ENCODE measurements at regions not wholly inside any gene's neighbourhood (a gene's known extent, or its start where the extent isn't known, plus 50 kb on each side); places are given as distances from the start of the nearest gene placed in this dataset.

DNA sequence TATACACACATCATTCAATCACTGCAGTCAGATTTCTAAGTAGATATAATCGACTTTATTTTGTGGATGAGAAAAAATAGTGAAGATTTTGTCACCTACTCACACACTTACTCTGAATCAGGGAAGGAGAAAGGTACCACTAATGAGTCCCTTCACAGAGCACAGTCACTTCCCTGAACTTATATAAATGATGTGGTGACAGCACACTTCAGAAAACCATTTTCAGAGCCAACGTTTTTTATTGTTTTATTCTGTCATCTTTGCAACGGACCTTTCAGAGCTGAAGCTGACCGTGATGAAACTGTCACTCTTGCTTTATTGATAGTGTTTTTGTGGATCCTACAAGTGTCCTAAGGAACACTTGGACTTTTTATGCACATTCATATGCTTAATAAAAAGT lies 956.6 kb downstream of the SQOR start:
- DNase-seq (ENCODE audit: low read depth), result no peak
- TF ChIP-seq, protein P1, sequence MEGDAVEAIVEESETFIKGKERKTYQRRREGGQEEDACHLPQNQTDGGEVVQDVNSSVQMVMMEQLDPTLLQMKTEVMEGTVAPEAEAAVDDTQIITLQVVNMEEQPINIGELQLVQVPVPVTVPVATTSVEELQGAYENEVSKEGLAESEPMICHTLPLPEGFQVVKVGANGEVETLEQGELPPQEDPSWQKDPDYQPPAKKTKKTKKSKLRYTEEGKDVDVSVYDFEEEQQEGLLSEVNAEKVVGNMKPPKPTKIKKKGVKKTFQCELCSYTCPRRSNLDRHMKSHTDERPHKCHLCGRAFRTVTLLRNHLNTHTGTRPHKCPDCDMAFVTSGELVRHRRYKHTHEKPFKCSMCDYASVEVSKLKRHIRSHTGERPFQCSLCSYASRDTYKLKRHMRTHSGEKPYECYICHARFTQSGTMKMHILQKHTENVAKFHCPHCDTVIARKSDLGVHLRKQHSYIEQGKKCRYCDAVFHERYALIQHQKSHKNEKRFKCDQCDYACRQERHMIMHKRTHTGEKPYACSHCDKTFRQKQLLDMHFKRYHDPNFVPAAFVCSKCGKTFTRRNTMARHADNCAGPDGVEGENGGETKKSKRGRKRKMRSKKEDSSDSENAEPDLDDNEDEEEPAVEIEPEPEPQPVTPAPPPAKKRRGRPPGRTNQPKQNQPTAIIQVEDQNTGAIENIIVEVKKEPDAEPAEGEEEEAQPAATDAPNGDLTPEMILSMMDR (conservative IDR thresholded peaks at IDR 0.05; ENCODE audit: low read length), result no peak
- H3K4me3 ChIP-seq (ENCODE audit: low read length), result no peak overlapping the region

DNA sequence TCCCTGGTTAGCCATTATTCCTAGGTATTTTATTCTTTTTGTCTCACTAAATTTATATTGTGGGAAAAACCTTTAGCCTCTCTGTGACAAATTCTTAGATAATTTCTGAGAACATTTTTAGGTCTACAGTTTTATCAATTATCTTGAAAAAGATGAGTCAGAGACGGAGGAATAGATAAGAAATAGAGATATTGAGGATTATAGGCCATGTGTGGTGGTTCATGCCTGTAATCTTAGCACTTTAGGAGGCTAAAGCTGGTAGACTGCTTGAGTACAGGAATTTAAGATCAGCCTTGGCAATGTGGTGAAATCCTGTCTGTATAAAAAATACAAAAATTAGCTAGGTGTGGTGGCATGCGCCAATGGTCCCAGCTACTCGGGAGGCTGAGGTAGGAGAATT lies 960.2 kb downstream of the SQOR start:
- H3K4me3 ChIP-seq (ENCODE audit: low read length), result no peak overlapping the region
- TF ChIP-seq, protein P1 (conservative IDR thresholded peaks at IDR 0.05; ENCODE audit: low read length), result no peak
- no peak for DNase-seq (ENCODE audit: low read depth)

GRCh38 chr15:46607077-46607476 lies 972.2 kb downstream of the SQOR start:
- no peak overlapping the region for H3K4me3 ChIP-seq (ENCODE audit: low read length)
- TF ChIP-seq, protein P1 (conservative IDR thresholded peaks at IDR 0.05; ENCODE audit: low read length), result no peak
- DNase-seq (ENCODE audit: low read depth), result no peak

- TF ChIP-seq, protein P1 (conservative IDR thresholded peaks at IDR 0.05; ENCODE audit: low read length), result no peak
- H3K4me3 ChIP-seq (ENCODE audit: low read length), result no peak overlapping the region
- no peak for DNase-seq (ENCODE audit: low read depth)
Observed at GRCh38 chr15:46616033-46616432, 981.2 kb downstream of the SQOR start.

DNA sequence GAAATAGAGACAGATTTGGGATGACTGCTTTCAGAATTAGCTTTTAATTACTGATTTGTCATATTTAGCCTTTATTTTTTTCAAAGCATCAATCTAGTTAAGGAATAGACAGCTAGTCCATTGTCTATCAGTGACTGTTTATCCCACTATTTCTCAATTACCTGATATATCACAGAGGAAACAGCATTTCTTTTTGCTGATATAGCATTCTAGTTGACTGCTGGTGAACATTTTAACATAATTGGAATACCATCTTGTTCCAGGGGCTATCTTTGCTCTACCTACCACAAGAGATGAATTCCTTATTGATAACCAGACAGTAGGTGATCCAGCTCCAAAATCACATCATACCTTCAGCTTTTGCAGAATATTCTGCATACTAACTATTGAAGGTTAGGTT lies 982.7 kb downstream of the SQOR start:
- no peak for DNase-seq (ENCODE audit: low read depth)
- H3K4me3 ChIP-seq (ENCODE audit: low read length), result no peak overlapping the region
- TF ChIP-seq, protein P1 (conservative IDR thresholded peaks at IDR 0.05; ENCODE audit: low read length), result no peak

DNA sequence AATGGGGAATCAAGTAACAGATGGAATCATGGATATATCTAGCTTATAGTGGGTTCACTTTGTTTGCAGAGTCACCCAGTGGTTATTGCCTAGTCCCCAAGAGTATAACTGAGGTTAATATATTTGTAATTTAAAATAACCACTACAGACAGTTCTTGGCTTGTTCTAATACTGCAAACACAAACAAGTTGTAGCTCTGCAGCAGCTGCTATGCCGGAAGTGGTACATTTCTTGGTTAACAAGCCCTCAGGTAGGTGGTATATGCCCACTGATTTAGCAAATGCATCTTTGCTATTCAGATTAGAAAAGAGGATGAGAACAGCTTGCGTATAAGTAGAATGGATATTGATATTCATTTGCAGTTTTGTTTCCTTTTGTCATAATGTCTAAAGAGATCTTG lies 984.2 kb downstream of the SQOR start:
- DNase-seq (ENCODE audit: low read depth), result no peak
- H3K4me3 ChIP-seq (ENCODE audit: low read length), result no peak overlapping the region
- TF ChIP-seq, protein P1 (conservative IDR thresholded peaks at IDR 0.05; ENCODE audit: low read length), result no peak

DNA sequence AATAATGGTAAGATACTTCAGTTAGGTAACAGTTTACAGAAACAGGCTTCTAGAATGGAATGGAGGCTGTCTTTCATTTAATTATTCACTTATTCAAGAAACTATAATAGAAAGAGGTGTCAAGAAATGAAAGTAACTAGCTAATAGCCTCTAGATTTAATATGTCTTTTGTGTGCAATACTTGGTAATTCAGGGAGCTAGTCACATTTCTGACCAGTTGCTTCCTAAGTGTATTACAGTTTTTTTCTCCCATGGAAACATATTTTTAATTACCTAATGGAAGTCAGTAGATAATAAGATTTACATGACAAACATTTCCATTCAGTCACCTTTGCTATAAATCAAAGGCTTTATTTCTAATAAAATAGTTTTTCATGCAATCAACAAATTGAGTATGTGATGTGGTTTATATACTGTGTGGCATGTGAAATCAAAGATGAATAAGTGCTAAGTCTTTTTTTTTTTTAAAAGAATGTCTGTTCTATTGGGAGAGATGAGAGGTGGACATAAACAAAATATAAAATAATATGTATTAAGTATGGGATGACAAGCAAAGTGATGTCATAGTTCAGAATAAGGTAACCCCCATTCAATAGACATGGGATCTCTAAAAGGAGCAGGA lies 985.7 kb downstream of the SQOR start:
- H3K4me3 ChIP-seq (ENCODE audit: low read length), result no peak overlapping the region
- no peak for DNase-seq (ENCODE audit: low read depth)
- TF ChIP-seq, protein P1 (conservative IDR thresholded peaks at IDR 0.05; ENCODE audit: low read length), result no peak
